HG02943 (cell line): ENCODE measurements at regions not wholly inside any gene's neighbourhood (a gene's known extent, or its start where the extent isn't known, plus 50 kb on each side); places are given as distances from the start of the nearest gene placed in this dataset.

Experiments used
- ATAC-seq: cut with Tn5 transposase; IDR thresholded peaks from one replicate; pipeline ENCODE4 v1.9.1; 2021; ENCODE audit warnings: mild to moderate bottlenecking, low read depth, moderate library complexity; ENCODE audit not compliant: unreplicated experiment

DNA sequence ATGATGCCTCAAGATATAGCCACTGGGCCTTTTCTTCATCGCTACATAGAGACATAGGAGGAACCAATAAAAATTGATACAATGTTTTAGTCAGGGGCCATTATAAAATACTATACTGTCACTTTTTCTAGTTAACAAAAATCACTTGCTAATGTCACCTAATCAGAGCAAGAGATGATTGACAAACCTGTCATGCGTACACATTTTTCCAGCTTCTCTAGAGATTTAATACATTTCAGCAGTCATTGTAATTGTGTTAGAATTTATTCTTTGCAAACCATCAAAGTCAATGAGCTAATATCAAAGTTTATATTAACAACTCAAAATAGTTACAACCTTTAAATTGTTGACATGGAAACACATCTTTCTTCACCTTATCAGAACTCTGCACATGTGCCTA, 513.6 kb upstream of the SEMA6A start:
- ATAC-seq, result no peak

GRCh38 chr5:117084067-117084466, 509.4 kb upstream of the SEMA6A start:
- ATAC-seq, result no peak

- ATAC-seq, result no peak
These were observed 508.4 kb upstream of the SEMA6A start for GRCh38 chr5:117082977-117083376.

DNA sequence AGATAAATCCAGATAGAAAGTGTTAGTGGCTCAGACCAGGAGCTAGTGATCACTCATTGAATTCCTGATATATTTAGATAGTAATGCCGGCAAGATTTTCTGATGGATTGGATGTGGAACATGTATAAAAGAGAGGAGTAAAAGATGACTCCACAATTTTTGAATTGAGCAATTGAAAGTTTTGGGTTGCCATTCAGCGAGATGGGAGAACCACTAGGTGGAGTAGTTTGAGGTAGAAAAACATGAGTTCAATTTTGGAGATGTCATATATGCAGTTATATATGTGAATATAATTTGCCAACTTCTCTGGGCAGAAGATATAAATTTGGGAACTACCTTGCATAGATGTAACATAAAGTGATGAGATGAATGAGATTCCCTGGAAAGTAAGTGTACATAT, 502.5 kb upstream of the SEMA6A start:
- ATAC-seq, result no peak

- ATAC-seq, result no peak
These were observed 497.8 kb upstream of the SEMA6A start for GRCh38 chr5:117072439-117072838.

DNA sequence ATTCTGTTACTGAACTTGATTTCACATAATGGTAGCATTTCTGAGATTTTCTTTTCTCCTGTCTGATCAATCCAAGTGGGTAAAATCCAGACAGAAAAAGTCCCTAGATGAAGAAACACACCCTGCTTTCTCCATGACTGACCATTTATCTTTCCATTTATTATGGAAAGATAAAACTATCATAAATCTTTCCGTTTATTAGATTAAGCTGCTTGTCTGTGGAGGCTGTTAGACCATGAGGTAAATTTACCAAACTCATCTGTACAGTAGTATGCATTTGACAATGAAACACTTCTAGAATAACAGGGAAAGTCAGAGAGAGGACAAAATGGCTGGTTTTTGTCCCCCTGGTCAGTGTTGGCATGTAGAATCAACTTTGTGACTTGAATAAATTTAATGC, 491.2 kb upstream of the SEMA6A start:
- ATAC-seq, result no peak

DNA sequence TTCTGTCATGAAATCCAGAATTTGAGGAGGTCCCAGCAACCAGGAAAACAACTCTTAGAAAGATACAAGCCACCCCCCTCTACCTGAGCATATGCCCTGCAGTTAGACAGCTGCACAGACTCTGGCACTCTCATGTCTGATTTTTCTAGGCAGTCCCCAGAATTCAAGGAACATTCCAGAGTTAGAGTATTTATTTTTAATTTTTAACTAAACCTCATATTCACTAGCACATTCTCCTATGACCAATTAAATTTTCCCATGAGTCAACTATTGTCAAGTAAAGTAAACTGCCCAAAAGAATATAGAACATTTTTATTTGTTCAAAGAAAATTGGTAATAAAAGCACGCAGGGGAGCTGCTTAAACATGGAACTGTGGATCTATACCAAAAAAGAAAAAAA, 490.5 kb upstream of the SEMA6A start:
- ATAC-seq, result no peak

GRCh38 chr5:117060099-117060498, 485.5 kb upstream of the SEMA6A start:
- ATAC-seq, result no peak

DNA sequence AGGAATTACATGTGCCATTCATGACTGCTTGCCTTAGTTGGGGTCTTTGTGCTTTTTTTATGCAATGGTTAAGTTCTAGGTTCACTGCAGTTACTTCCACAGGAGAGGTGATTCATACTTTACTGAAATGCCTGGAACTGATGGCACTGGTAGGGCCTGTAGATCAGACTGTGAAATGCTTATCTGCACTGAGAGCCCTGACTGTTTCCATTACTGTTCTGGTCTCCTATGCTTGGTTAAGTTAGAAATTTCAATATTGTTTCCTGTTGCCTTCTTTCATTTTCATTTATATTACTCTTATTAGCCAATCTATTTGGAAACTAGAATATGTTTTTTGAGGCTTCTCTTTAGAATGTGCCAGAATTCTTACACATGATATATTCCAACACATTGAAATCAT, 484.1 kb upstream of the SEMA6A start:
- ATAC-seq, result no peak

DNA sequence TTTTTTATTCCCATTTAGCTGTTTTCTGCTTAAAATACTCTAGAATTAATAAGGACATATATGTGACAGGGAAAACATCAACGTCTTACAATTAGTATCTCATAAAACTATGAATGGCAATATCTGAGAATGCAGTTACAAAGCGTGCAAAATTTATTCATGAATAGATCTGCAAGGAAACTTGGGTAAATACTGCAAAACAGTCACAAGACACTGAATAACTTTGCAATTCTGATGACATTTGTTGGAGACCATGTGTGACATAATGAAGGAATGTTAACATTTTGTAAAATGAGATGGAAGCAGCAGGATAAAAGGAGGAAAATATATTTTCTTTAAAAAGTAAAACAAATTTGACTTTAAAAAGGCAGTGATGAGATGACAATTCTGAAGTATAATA, 480.9 kb upstream of the SEMA6A start:
- ATAC-seq, result no peak

- ATAC-seq, result no peak
These were observed 480.3 kb upstream of the SEMA6A start for GRCh38 chr5:117054911-117055310.

DNA sequence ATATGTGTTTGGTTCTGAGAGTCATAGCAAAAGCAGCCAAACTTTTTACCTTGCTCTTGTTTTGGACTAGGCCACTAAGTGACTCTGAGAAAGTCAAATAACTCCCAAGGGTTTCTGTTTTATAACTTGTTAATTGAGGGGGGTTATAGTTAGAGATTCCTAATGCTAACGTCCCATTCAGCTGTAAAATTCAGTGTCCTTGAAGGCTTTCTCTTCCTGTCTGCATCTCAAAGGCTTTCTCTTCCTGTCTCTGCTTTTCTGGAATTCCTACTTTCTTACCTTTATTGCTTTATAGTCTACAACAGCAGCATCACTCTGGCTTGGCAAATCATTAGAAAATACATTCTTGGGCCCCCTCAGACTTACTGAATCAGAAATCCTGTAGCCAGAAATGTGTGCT, 479.5 kb upstream of the SEMA6A start:
- no peak for ATAC-seq

DNA sequence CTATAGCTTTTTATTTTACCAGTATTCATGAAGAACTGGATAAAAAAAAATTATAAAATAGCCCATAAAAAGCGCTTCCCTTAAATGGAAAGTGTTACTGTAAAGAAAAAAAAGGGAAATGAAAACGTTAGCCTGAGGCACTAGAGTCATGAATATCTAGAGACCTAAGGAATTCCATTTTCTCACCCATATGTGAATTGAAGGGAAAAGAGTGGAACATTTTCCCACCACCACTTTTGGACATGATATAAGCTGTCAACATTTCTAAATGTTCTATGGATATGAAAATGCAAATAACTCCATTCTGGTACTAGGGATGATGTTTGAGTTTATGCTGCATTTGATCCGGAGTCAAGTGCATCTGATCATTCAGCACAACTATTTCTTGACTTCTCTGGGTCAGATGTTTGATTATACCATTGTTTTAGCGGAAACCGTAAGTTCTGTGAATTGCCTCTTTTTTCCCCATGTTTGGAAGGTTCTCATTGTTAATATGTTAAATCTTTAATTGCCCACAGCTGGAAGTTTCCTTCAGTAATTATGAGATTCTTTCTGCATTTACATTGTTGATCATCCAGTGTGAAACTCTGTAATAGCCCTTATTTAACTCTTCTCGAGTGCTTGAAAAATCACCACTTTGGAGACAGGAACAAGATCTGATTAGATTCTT, 467.4 kb upstream of the SEMA6A start:
- ATAC-seq, result no peak

DNA sequence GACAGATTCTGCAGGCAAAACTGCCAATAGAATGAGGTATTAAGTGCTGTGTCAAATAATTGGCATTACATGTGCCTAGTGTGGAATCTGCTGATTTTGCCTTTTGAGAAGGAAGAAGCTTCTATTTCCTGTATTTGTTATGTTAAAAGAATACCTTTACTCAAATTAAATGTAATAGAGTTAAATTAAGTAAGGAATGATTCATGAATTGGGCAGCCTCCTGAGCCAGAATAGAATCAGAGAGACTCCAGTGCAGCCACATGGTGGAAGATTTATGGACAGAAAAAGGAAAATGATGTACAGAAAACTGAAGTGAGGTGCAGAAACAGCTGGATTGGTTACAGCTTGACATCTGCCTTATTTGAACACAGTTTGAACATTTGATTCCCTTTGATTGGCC, 464.4 kb upstream of the SEMA6A start:
- no peak for ATAC-seq

- ATAC-seq, result no peak
These were observed 452.8 kb upstream of the SEMA6A start for GRCh38 chr5:117027384-117027783.

DNA sequence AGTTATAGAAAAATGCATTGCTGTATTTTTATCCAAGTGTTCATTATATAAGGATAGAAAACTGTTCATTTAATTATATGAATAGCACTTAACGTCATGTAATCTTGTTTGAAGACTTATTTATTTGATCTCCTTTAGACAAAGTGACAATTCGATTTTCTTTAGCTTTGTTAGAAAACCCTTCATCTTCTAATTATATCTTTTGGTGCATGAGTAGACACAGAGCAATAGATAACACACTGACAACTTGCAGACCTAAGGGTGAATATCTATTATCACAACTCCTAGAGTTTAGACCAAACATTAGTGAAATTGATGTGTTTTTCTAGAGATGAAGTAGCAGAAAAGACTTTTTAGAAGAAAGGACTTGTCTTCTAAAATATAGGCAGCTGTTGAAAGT, 446.4 kb upstream of the SEMA6A start:
- ATAC-seq, result no peak

DNA sequence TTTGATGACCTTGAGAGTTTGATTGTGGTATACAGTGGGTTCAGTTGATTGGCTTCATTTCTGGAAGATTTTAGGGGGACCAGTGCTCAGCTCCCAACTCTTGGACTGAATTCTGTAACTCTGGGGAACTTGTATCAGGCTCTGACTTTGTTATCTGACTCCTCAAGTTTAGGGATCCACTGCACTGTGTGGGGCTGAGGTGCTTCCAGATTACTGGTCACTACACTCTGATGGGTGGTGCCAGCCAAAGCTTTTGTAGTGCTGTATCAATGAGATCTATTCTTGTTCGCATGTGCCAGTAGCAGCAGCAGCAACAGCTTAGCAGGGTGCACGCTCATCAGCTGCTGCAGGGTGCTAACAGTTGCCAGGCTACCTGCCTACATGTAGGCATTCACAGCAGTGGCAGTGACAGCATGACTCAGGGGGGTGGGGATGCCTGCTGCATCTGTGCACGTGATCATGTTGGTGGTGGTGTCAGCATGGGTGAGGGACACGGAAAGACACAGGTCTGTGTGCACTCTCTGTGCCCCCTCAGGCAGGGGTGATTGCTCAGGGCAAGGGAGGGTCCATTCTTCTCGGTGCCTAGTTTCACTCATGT, 438.8 kb upstream of the SEMA6A start:
- ATAC-seq, result no peak

GRCh38 chr5:117010574-117010973, 436.0 kb upstream of the SEMA6A start:
- ATAC-seq, result no peak

- no peak for ATAC-seq
These were observed 423.4 kb upstream of the SEMA6A start for GRCh38 chr5:116998024-116998423.

DNA sequence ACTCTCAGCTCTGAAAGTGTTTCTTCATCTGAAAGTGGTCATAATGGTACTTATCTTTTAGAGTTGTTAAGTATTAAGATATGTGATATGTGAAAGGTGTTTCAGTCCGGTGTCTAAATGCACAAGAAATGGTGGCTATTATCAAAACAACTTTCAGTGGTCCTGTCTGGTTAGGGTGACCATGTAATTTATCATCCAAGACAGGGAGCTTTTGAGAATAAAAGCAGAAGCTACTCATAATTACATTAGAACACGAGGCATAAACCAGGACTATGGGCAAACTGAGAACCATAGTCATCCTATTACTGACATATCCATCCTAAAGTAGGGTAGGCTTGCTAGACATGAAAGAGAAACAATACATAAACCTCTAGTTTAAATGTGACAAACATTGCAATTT, 418.1 kb upstream of the SEMA6A start:
- no peak for ATAC-seq

- ATAC-seq, result no peak
These were observed 415.4 kb upstream of the SEMA6A start for GRCh38 chr5:116989995-116990394.

- no peak for ATAC-seq
These were observed 407.4 kb upstream of the SEMA6A start for GRCh38 chr5:116982035-116982434.

- ATAC-seq, result no peak
These were observed 406.0 kb upstream of the SEMA6A start for GRCh38 chr5:116980581-116980980.
